ENCODE measurements at regions not wholly inside any gene's neighbourhood (a gene's known extent, or its start where the extent isn't known, plus 50 kb on each side); places are given as distances from the start of the nearest gene placed in this dataset.

GRCh38 chr7:18421297-18422002 lies 74.1 kb upstream of the HDAC9 start:
- H3K4me3 ChIP-seq (ENCODE audit: low read depth, low read length), result no peak overlapping the region
- peak; percentile 15 for DNase-seq (ENCODE audit: low read depth)
- no peak for TF ChIP-seq CTCF (IDR thresholded peaks at IDR 0.05; ENCODE audit: insufficient read depth, low read depth, low read length, missing control alignments)

- TF ChIP-seq CTCF (IDR thresholded peaks at IDR 0.05; ENCODE audit: insufficient read depth, low read depth, low read length, missing control alignments), result no peak
- H3K4me3 ChIP-seq (ENCODE audit: low read depth, low read length), result no peak overlapping the region
- DNase-seq (ENCODE audit: low read depth), result no peak
These were observed 70.3 kb upstream of the HDAC9 start for GRCh38 chr7:18425227-18425626.

- H3K4me3 ChIP-seq (ENCODE audit: low read depth, low read length), result no peak overlapping the region
- no peak for DNase-seq (ENCODE audit: low read depth)
- no peak for TF ChIP-seq CTCF (IDR thresholded peaks at IDR 0.05; ENCODE audit: insufficient read depth, low read depth, low read length, missing control alignments)
These were observed 69.6 kb upstream of the HDAC9 start for GRCh38 chr7:18425838-18426445.

- no peak for DNase-seq (ENCODE audit: low read depth)
- no peak overlapping the region for H3K4me3 ChIP-seq (ENCODE audit: low read depth, low read length)
- TF ChIP-seq CTCF (IDR thresholded peaks at IDR 0.05; ENCODE audit: insufficient read depth, low read depth, low read length, missing control alignments), result no peak
These were observed 68.9 kb upstream of the HDAC9 start for GRCh38 chr7:18426564-18427226.

GRCh38 chr7:18429547-18429946 lies 66.0 kb upstream of the HDAC9 start:
- TF ChIP-seq CTCF (IDR thresholded peaks at IDR 0.05; ENCODE audit: insufficient read depth, low read depth, low read length, missing control alignments), result no peak
- no peak overlapping the region for H3K4me3 ChIP-seq (ENCODE audit: low read depth, low read length)
- no peak for DNase-seq (ENCODE audit: low read depth)

- no peak for DNase-seq (ENCODE audit: low read depth)
- TF ChIP-seq CTCF (IDR thresholded peaks at IDR 0.05; ENCODE audit: insufficient read depth, low read depth, low read length, missing control alignments), result no peak
- no peak overlapping the region for H3K4me3 ChIP-seq (ENCODE audit: low read depth, low read length)
These were observed 64.7 kb upstream of the HDAC9 start for GRCh38 chr7:18430810-18431209.
